SK-N-MC (cell line): ENCODE measurements at regions not wholly inside any gene's neighbourhood (a gene's known extent, or its start where the extent isn't known, plus 50 kb on each side); places are given as distances from the start of the nearest gene placed in this dataset.

Source experiments
- EZH2 ChIP-seq: fragments of 200-600 bp; sonication (generic); IDR thresholded peaks from one replicate; pipeline ENCODE4 v1.6.1; 2017; ENCODE audit warnings: antibody characterized with exemption
- FOXP2 ChIP-seq: optimal IDR thresholded peaks from 2 replicates; pipeline ENCODE3; 2011; ENCODE audit warnings: mild to moderate bottlenecking, moderate library complexity; ENCODE audit not compliant: insufficient read depth; ENCODE audit errors: extremely low read length, control extremely low read depth
- POLR2AphosphoS5 ChIP-seq: IDR thresholded peaks from 2 replicates; pipeline ENCODE4 v1.6.1; 2012; ENCODE audit warnings: mild to moderate bottlenecking, low read depth, low read length, borderline replicate concordance

DNA sequence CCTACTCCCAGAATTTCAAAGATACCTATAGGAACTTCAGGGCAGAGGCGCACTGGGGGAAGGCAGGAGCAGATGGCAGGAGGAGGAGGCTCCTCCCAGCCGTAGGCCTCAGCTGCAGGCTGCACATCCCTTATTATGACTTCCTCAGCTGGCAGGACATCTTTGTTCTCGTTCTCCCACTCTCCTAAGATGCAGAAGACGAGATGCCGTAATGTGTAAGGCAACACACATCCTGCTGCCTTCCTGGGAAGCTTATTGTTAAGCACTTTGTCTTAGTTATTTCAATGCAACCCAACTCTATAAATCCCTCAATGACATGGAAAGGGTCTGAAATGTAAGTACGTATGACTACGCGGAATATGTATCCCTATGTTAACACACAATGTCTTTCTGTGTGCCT, 599.8 kb upstream of the MGMT start:
- TF ChIP-seq EZH2 (no peak), FOXP2 (no peak), POLR2AphosphoS5 (no peak)
